BJ (cell line): ENCODE measurements at regions not wholly inside any gene's neighbourhood (a gene's known extent, or its start where the extent isn't known, plus 50 kb on each side); places are given as distances from the start of the nearest gene placed in this dataset.

Experiments
- CTCF ChIA-PET: fragments of 350-600 bp; formaldehyde crosslinking; extraction: SDS; loops from one replicate; lab custom pipeline; 2021; ENCODE audit warnings: antibody characterized with exemption, inconsistent platforms; lab: Yijun Ruan, JAX
- POLR2A ChIA-PET: fragments of 300-600 bp; sonication (Branson Sonifier 250); formaldehyde crosslinking; extraction: SDS; loops from one replicate; lab custom pipeline; 2021; ENCODE audit warnings: antibody characterized with exemption; lab: Charles Lee
- DNase-seq: peaks from one replicate; pipeline ENCODE4 v3.0.0-alpha.2; 2011; ENCODE audit warnings: low read depth
- H3K27me3 ChIP-seq: 2 replicates; pipeline ENCODE4 v1.6.0; 2011; ENCODE audit warnings: low read length; ENCODE audit not compliant: control insufficient read depth, insufficient read depth
- H3K36me3 ChIP-seq: 2 replicates; pipeline ENCODE4 v1.5.1; 2011; ENCODE audit warnings: low read length; ENCODE audit not compliant: control insufficient read depth, insufficient read depth
- H3K4me3 ChIP-seq: 2 replicates; pipeline ENCODE4 v1.5.1; 2011; ENCODE audit warnings: low read depth, mild to moderate bottlenecking, control low read depth, low read length
- CTCF ChIP-seq: IDR thresholded peaks from 2 replicates; pipeline ENCODE4 v1.5.1; 2011; ENCODE audit warnings: low read depth, mild to moderate bottlenecking, control low read depth, inconsistent platforms, low read length, moderate library complexity; ENCODE audit not compliant: insufficient read depth

DNA sequence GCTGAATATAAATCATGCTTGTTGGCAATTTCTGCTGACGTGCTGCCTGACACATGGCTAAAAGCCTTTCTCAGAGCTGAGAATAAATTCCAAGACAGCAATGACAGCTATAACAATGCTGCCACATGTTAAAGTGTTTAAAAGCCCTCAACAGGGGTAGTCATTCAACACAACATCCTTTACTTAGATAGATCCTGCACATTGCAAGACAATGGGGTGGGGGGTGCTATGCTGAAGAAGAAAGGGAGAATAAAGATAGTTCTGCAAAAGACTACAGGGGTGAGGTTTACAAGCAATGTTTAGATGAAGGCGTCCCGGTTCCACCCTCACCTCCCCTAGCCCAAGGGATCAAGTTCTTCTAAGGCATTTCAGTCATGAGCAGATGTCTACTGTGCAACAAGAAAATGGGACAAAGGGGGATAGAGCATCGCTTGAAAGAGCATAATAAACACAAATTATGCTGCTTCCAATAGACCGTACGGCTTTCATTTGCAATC is 291.0 kb upstream of the ACVR2A start:
- TF ChIP-seq CTCF = no peak

GRCh38 chr2:147550995-147551731 is 293.7 kb upstream of the ACVR2A start:
- no peaks in the 10 kb centered on the region for H3K36me3 ChIP-seq
- CTCF ChIA-PET = interaction anchor here (0.6 to 1.3 kb wide), 2 partner anchors 12 to 530 kb away, joined by 3 read pairs; no protein-coding TSS in a partner anchor
- TF ChIP-seq CTCF = no peak
- DNase-seq = no peak
- POLR2A ChIA-PET = no interaction called here
- no peak overlapping the region for H3K4me3 ChIP-seq
- H3K27me3 ChIP-seq = no peaks in the 10 kb centered on the region

More for the DNA sequence above, 291.0 kb upstream of the ACVR2A start:
- CTCF ChIA-PET = no interaction called here
- H3K36me3 ChIP-seq = no peaks in the 10 kb centered on the region
- no peaks in the 10 kb centered on the region for H3K27me3 ChIP-seq
- no peak overlapping the region for H3K4me3 ChIP-seq
- POLR2A ChIA-PET = no interaction called here
- DNase-seq = no peak

GRCh38 chr2:147549054-147549453 is 295.8 kb upstream of the ACVR2A start:
- no peak overlapping the region for H3K4me3 ChIP-seq
- no peaks in the 10 kb centered on the region for H3K36me3 ChIP-seq
- no peak for TF ChIP-seq CTCF
- no peak for DNase-seq
- no peaks in the 10 kb centered on the region for H3K27me3 ChIP-seq
- CTCF ChIA-PET = no interaction called here
- POLR2A ChIA-PET = no interaction called here

- Histone ChIP-seq H3K4me3 (no peak overlapping the region), H3K36me3 (no peaks in the 10 kb centered on the region), H3K27me3 (no peaks in the 10 kb centered on the region)
- ChIA-PET POLR2A (no interaction called here), CTCF (no interaction called here)
- DNase-seq = no peak
- TF ChIP-seq CTCF = no peak
Measured at GRCh38 chr2:147548451-147548850, 296.4 kb upstream of the ACVR2A start.

DNA sequence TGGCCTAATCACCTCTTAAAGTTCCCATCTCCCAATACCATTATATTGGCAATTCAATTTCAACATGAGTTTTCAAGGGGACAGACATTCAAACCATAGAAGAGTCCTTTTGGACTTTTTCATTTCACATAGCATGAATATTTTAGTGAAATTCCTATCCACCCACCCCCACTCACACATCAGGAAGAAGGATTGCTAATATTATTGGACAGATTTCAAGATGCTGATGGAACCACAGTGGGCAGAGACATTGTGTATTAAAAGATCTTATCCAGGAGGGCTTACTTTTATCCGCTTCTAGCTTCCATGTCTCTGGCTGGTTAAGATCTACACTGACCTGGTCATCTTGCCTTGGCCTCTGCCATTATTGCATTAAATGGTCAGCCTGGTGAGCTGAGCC is 297.4 kb upstream of the ACVR2A start:
- Histone ChIP-seq H3K4me3 (no peak overlapping the region), H3K36me3 (no peaks in the 10 kb centered on the region), H3K27me3 (no peaks in the 10 kb centered on the region)
- no peak for DNase-seq
- POLR2A ChIA-PET = no interaction called here
- no peak for TF ChIP-seq CTCF
- CTCF ChIA-PET = no interaction called here
